Heart right ventricle (tissue), 16 donors: ENCODE measurements at regions not wholly inside any gene's neighbourhood (a gene's known extent, or its start where the extent isn't known, plus 50 kb on each side); places are given as distances from the start of the nearest gene placed in this dataset.
A peak's percentile ranks its signal among the peaks of the same experiment; 100 is the strongest.

ENCODE experiments used
- ATAC-seq, 8 donors: fragments of 200-7000 bp; cut with Tn5 transposase; one replicate each; pipeline ENCODE4 v1.9.1; 2020; ENCODE audit warnings: mild to moderate bottlenecking in 8 of 8, moderate library complexity in 8 of 8, moderate number of reproducible peaks in 1 of 8
- DNase-seq, 2 donors: peaks; one replicate each; pipeline ENCODE4 v3.0.0-alpha.2; 2020
- H3K27ac ChIP-seq, 10 donors: fragments of 200-600 bp; sonication (generic) in 2 of 10; one replicate each; pipeline versions ENCODE4 v1.5.0 to v1.8.0; 2020 to 2022; ENCODE audit warnings: mild to moderate bottlenecking in 3 of 10
- H3K27me3 ChIP-seq, 7 donors: fragments of 200-600 bp; one replicate each; pipeline ENCODE4 v1.8.0; 2021 to 2022; ENCODE audit warnings: mild to moderate bottlenecking in 2 of 7
- H3K36me3 ChIP-seq, 9 donors: fragments of 200-600 bp; sonication (generic) in 1 of 9; one replicate each; pipeline versions ENCODE4 v1.5.0 to v1.8.0; 2020 to 2022; ENCODE audit warnings: mild to moderate bottlenecking in 2 of 9
- H3K4me1 ChIP-seq, 9 donors: fragments of 200-600 bp; sonication (generic) in 1 of 9; one replicate each; pipeline versions ENCODE4 v1.5.0 to v1.8.0; 2020 to 2022; ENCODE audit warnings: mild to moderate bottlenecking in 4 of 9
- H3K4me3 ChIP-seq, 10 donors: fragments of 200-600 bp; sonication (generic) in 2 of 10; one replicate each; pipeline versions ENCODE4 v1.5.0 to v1.8.0; 2020 to 2022; ENCODE audit warnings: mild to moderate bottlenecking in 7 of 10, moderate library complexity in 2 of 10
- H3K9me3 ChIP-seq, 11 donors: fragments of 200-600 bp in 10 of 11; sonication (generic) in 2 of 11; one replicate each; pipeline versions ENCODE4 v1.5.0 to v1.8.0; 2013 to 2022; ENCODE audit warnings: mild to moderate bottlenecking in 2 of 11, control low read depth in 1 of 11, moderate library complexity in 1 of 11
- CTCF ChIP-seq, 9 donors: fragments of 200-600 bp; sonication (generic) in 2 of 9; IDR thresholded peaks; one replicate each; pipeline versions ENCODE4 v1.5.0 to v1.8.0; 2021 to 2022; ENCODE audit warnings: antibody characterized with exemption in 9 of 9, mild to moderate bottlenecking in 5 of 9, moderate library complexity in 1 of 9
- WGBS, 2 donors: extraction: QIAGEN DNeasy Blood & Tissue Kit; methylation state at CpG; one replicate each; pipeline ENCODE4 v1.1.7; 2013; ENCODE audit warnings: inconsistent platforms in 1 of 2; 5-methylcytosine and 5-hydroxymethylcytosine counted together
- intact Hi-C, 10 donors: fragments of 100-400 bp; cut with DNase I; formaldehyde crosslinking; loops; one replicate each; pipeline versions ENCODE4 v1.11.1 to v1.14.2; 2022
- donor health status: Arrhythmogenic right ventricular cardiomyopathy.
- donor health status: ischemic (EF 13 %, LVEDD 7.1; RV severe dilation, severe dysfunction).
- donor health status: healthy with polysubstance abuse.
- donor health status: DM: no; HTN: yes; CAD: no.
- donor health status: DM: no; HTN: no; CAD: no.
- donor health status: ischemic (EF 25% LVEDD 6.9; RV normal size, moderate dysfunction).
- donor health status: ischemic (EF 25% LVEDD 5.7; RV mildly dilated, moderate dysfunction).
- donor health status: healthy.
- donor health status: DM: yes; HTN: yes; CAD: no.
- donor health status: Ischemic cardiomyopathy.
- donor health status: ischemic (EF 35%, LVEDD 5.7; RV mildly dilated, moderate dysfunction).
- donor health status: nonischemic (EF 11% LVEDD 7.7; RV severe dilation, severe dysfunction).
- donor health status: DM: yes; HTN: yes; CAD: no.
- donor health status: PGD.
- donor health status: ischemic (EF 29% LVEDD 5.4; RV normal size, mild dysfunction).
- donor health status: nonischemic (EF 23%, LVEDD 6.1; RV moderate dilation, normal function).

GRCh38 chr10:52642208-52642607 is 130.4 kb downstream of the MBL2 start:
- no peak for TF ChIP-seq CTCF (IDR thresholded peaks at IDR 0.05)
- intact Hi-C loops, result loop anchor here in 3 of 10 donors (5.0 kb wide), 1 partner anchor 85 kb away; no protein-coding TSS in a partner anchor
- Histone ChIP-seq H3K4me1 (peaks cover 0 to 7% (median 0%) of the 10 kb centered on the region in 9 donors), H3K27ac (no peak overlapping the region), H3K9me3 (peaks cover 0 to 3% (median 0%) of the 10 kb centered on the region in 11 donors), H3K27me3 (no peaks in the 10 kb centered on the region), H3K36me3 (no peaks in the 10 kb centered on the region), H3K4me3 (no peak overlapping the region)
- WGBS, 2 donors, result 67 to 70% methylated on average over 4 of the region's 4 CpGs
- ATAC-seq (no peak), DNase-seq (no peak)

GRCh38 chr10:52644373-52645186 is 128.0 kb downstream of the MBL2 start:
- Histone ChIP-seq H3K4me1 (peaks cover 0 to 7% (median 0%) of the 10 kb centered on the region in 9 donors), H3K36me3 (no peaks in the 10 kb centered on the region), H3K27ac (no peak overlapping the region), H3K27me3 (no peaks in the 10 kb centered on the region), H3K9me3 (no peaks in the 10 kb centered on the region), H3K4me3 (no peak overlapping the region)
- DNase-seq (peak in 1 of 2 donors; percentile 24), ATAC-seq (peak in 3 of 8 donors; percentile 62 to 77 (median 64))
- intact Hi-C loops, result loop anchor here in 8 of 10 donors (1.0 to 5.0 kb wide), 3 partner anchors 83 to 85 kb away; no protein-coding TSS in a partner anchor
- peak; percentile 56 to 76 (median 69) for TF ChIP-seq CTCF (IDR thresholded peaks at IDR 0.05)
- WGBS, 2 donors, result 33 to 36% methylated on average over 3 of the region's 3 CpGs

- ATAC-seq, result no peak
- DNase-seq, result no peak
- Histone ChIP-seq H3K4me1 (peaks cover 0 to 7% (median 0%) of the 10 kb centered on the region in 9 donors), H3K36me3 (no peaks in the 10 kb centered on the region), H3K27me3 (no peaks in the 10 kb centered on the region), H3K27ac (no peak overlapping the region), H3K4me3 (no peak overlapping the region), H3K9me3 (no peaks in the 10 kb centered on the region)
- TF ChIP-seq CTCF (IDR thresholded peaks at IDR 0.05), result no peak
- intact Hi-C loops, result loop anchor here in 2 of 10 donors (2.0 kb wide), 1 partner anchor 84 kb away; no protein-coding TSS in a partner anchor
- 46 to 63% methylated on average over 4 of the region's 4 CpGs for WGBS, 2 donors
These were observed 127.3 kb downstream of the MBL2 start for GRCh38 chr10:52645187-52645758.

GRCh38 chr10:52649511-52649910 is 123.1 kb downstream of the MBL2 start:
- TF ChIP-seq CTCF (IDR thresholded peaks at IDR 0.05), result no peak
- intact Hi-C loops, result no loop called here
- WGBS, 2 donors, result 79 to 91% methylated on average over 1 of the region's 1 CpG
- ATAC-seq, result no peak
- Histone ChIP-seq H3K4me3 (no peak overlapping the region), H3K27ac (no peak overlapping the region), H3K27me3 (no peaks in the 10 kb centered on the region), H3K9me3 (no peaks in the 10 kb centered on the region), H3K36me3 (no peaks in the 10 kb centered on the region), H3K4me1 (peaks cover 0 to 19% (median 0%) of the 10 kb centered on the region in 9 donors)
- DNase-seq, result no peak
